ENCODE measurements at regions not wholly inside any gene's neighbourhood (a gene's known extent, or its start where the extent isn't known, plus 50 kb on each side); places are given as distances from the start of the nearest gene placed in this dataset.
"Not testable (repeated sequence)": the region's sequence is repeated elsewhere in the genome, so short reads cannot be mapped to it uniquely, and the experiment has no call there.

GRCh38 chr2:207328944-207329386, 163.2 kb upstream of the KLF7 start:
- DNase-seq (ENCODE audit: low spot score): no peak

DNA sequence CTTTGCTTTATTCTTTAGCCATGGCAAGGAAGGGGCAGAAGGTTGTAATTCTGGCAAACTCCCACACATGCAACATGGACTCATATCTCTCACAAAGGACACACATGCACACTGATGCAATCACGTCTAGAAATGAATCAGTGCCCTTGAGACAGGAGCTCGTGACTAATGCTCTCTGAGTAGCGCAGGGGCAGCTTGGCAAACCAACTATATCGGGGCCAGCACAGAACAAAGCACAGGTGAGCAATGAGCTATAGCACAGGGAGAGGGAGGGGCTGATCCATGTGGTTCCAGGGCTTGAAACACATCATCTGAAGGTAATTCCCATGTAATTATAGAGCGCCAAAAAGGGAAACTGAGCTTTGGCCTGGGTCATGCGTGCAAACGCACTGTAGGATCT, 165.2 kb upstream of the KLF7 start:
- no peak for DNase-seq (ENCODE audit: low spot score)

DNA sequence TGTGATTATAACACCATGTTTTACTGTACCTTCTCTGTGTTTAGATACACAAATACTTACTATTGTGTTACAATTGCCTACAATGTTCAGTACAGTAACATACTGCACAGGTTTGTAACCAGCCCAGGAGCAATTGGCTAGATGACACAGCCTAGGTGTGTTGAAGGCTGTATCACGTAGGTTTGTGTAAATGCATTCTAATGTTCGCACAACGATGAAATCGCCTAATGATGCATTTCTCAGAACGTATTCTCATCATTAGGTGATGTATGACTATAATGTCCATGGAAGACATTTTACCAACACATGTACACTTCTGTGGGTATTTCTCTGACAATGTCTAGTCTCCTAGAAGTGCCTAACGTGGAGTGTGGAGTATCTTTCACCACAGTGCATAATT, 165.9 kb upstream of the KLF7 start:
- no peak for DNase-seq (ENCODE audit: low spot score)

DNA sequence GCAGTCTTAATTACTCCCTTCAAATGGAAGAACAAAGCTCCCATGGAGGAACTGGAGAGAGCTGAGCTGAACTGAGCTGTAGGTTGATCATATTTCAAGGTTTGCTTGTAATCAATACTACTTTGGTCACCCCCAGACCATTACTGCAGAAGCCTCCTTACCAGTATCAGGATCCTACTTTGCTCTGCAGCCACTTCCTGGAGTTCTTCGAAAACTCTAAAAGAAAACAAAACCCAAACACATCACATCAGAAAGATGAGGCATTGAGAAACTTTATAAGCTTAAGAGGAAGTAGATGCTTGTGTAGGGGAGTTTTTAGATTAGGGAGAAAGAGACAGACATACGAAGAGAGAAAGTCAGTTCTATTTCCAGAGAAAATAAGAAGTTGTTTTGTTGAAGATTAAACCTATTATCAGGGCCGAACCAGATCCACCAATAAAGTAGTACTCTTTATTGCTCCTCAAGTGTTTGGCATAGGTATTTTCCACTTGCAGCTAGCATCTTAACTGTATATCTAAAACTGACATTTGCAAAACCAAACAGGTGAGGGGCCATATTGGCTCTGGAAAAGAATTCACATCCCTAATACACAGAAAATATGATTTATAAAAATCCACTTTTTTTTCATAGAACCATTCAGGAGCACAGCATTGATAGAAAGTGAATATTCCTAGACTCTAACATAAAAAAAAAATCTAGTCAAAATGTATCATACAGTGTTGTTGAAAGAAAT, 166.9 kb upstream of the KLF7 start:
- no peak for DNase-seq (ENCODE audit: low spot score)

DNA sequence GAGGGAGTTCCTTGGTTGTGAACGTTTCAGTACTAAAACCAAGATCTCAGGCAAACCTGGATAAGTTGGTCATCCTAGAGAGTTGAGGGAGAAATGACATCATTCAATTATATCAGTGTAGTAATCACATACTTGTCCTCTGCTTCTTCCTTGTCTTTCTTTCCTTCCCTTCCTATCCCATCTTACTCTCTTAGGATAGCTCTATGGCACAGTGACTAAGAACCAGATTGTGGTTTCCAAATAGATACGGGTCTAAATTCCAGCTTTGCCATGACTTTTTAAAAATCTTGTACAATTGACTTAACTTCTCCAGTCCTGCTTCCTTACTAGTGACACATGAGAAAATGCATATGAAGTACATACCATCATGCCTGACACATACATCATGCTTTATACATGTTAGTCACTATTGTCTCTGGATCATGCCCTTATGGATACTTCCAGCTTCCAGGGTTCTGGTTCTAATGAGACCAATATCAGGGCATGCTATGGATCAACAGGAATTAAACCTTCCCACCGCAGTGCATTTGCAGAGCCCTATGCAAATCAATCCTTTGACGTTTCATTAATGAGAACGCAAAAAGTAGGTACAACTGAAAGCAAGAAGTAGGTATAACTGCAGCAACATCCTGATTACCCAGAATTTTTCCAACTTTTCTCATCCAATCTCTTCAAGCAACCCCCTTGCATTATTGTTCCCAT, 168.0 kb upstream of the KLF7 start:
- no peak for DNase-seq (ENCODE audit: low spot score)

DNA sequence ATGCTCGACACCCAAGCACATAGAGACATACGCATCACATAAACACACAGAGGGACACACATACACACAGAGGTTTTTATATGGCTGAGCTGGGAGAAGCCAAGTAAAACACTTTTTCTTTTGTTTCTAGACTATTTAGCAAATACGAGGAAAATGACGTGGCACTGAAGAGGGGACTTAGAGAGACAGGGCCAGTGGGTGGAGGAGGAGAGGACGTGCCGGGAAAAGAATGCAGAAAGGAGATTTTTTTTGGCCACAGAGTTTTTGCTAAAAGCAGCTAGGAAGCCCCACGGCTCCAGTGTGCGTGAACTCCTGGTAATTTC, 168.5 kb upstream of the KLF7 start:
- DNase-seq (ENCODE audit: low spot score): no peak

DNA sequence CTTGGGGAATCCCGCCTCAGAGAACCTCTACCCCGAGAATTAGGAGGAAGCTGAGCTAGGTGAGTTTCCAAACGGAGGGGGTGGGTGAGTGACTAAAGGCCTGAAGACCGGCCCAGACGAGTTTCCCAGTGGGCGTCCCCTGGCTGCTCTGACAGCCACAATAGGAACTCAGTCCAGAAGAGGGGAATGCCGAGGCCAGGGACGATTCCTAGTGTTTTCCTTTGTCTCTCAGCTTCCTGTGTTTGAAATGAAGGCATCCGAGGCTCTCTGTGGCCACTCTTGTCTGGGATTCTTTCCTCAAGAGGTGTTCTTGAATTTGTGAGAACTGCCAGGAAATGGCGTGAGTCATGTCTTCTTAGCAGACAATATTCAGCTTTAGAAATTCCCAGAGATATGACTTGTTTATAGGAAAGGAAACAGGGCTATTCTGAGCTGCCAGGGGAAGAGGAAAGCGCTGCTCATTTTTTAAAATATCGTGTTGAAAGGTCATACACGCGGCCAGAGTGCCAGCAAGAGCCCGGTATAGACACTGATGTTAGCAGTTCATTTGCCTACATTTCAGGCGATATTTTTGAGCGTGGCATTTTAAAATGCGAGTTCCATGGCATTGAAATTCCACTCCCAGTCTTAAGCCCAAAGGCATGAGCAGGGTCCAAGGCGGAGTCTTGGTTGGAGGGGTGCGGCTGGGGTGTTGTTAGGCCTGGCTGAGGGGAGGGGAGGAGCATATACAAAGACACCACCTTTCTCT, 169.1 kb upstream of the KLF7 start:
- DNase-seq (ENCODE audit: low spot score): peak; percentile 85

GRCh38 chr2:207337234-207338219, 171.8 kb upstream of the KLF7 start:
- DNase-seq (ENCODE audit: low spot score): peak; percentile 7

- no peak for DNase-seq (ENCODE audit: low spot score)
Measured at GRCh38 chr2:207338220-207338607, 172.5 kb upstream of the KLF7 start.

- no peak for DNase-seq (ENCODE audit: low spot score)
Measured at GRCh38 chr2:207338610-207339009, 172.9 kb upstream of the KLF7 start.

- DNase-seq (ENCODE audit: low spot score): peak; percentile 35
Measured at GRCh38 chr2:207341112-207341750, 175.5 kb upstream of the KLF7 start.

DNA sequence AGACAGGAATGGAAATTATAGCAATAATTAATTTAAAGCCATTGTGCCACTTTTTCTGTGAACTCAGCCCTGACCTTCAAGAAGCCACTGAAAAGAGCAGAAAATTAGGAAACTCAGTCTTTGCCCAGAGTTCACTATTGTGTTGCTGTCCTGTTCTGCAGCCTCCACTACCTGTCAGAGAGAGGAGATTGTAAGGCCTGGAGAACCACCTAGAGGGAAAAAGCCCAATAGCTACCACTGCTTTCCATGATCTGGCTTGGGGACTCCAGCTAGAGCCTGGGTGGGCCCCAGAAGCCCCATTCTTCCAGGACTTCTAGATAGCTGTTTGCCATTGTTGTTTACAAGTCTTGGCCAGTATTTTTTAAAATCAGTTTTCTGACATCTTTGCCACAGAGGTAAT, 176.1 kb upstream of the KLF7 start:
- no peak for DNase-seq (ENCODE audit: low spot score)

DNA sequence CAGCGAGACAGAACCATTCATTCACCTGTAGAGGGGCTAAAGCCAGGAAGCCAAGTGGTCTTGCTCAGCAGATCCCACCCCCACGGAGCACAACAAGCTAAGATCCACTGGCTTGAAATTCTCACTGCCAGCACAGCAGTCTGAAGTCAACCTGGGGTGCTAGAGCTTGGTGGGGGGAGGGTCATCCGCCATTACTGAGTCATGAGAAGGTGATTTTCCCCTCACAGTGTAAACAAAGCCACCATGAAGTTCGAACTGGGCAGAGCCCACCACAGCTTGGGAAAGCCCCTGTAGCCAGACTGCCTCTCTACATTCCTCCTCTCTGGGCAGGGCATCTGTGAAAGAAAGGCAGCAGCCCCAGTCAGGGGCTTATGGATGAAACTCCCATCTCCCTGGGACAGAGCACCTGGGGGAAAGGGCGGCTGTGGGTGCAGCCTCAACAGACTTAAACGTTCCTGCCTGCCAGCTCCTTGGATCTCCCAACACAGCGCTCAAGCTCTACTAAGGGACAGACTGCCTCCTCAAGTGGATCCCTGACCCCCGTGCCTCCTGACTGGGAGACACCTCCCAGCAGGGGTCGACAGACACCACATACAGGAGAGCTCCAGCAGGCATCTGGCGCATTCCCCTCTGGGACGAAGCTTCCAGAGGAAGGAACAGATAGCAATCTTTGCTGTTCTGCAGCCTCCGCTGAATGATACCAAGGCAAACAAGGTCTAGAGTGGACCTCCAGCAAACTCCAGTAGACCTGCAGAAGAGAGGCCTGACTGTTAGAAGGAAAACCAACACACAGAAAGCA, 179.0 kb upstream of the KLF7 start:
- not testable (repeated sequence) for DNase-seq (ENCODE audit: low spot score)

GRCh38 chr2:207351171-207351570, 178.6 kb upstream of the CREB1 start:
- DNase-seq (ENCODE audit: low spot score): no peak

DNA sequence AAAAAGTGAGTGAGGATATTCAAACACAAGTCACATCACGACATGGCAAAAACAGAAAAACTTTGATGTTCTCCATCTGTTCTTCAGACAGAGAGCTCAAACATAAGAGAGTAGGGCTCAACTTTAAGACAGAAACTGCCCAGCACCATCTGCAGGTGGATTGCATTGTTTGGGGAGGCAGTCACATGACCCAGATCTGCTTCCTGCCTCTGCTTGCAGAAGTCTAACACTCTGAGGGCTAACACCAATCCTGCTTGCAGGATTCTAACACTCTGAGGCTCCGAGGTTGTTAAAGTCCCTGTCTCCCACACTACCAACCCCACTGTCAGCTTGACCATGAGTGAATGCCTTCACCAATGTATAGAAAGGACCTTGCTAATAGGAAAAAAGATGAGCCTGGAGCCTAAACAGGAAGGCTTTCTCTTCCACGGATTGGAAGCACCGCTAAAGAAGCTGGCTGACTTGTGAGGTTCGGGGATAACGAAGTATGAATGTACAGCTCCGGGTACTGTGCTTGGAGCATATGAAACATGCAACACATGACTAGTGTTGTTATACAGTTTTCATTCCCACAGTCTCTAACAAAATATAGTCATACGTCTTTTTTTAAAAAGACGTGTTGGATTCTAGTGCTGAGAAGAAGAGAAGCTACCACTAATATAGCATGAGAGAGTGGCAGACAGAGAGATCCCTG, 176.6 kb upstream of the CREB1 start:
- DNase-seq (ENCODE audit: low spot score): peak; percentile 35

DNA sequence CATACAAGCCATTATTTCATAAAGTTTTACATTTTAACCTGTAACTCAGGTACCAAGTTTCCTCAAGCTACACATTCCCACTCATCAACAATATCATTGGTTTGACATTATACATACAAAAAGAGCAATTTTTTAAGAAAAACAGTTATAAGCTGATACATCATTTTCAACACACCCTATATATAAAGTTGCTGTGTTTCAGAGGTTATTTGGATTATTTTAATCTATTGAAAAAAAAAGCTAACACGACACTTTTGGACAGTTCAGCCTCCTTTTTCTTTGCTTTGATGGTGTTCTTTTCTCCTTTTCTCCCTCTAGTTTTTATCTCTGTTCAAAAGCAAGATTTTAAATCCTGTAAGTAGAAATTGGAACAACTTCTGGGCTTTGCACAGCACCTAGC, 175.9 kb upstream of the CREB1 start:
- DNase-seq (ENCODE audit: low spot score): no peak

- DNase-seq (ENCODE audit: low spot score): no peak
Measured at GRCh38 chr2:207354462-207354861, 175.3 kb upstream of the CREB1 start.

DNA sequence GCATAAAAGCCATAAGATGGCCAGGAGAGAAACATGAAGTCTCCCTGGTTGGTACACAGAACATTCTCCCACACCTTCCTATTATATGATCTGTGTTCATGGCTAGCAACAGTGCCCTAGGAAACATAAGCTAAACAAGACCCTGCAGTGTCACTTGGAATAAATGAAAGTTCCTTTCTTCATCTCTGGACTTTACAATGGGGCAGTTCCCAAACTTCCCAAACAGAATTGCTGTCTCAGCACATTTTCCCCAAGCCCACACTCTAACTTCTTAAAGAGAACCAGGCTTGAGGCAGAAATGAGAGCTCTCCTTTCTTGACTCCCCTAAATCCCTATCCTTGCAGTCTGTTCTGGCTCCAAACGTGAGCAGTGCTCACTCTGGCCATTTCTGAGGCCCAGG, 173.2 kb upstream of the CREB1 start:
- no peak for DNase-seq (ENCODE audit: low spot score)

DNA sequence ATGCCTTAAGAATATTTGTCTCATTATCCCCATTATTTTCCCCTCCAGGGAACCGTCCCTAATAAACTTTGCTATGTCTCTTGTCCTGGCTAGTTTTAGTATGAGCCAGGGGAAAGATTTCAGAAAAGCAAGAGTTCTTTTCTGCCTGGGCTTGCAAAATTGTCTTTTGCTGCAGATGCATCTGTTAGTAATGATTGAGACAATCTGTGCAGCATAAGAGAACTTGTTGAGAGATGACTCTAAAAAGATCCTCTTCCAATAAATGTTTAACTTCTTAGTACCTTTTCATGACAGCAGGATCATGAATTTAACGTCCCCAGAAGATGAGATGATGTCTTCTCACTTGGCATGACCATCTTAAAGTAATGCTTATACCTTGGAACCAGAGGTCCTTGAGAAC, 172.5 kb upstream of the CREB1 start:
- DNase-seq (ENCODE audit: low spot score): no peak

DNA sequence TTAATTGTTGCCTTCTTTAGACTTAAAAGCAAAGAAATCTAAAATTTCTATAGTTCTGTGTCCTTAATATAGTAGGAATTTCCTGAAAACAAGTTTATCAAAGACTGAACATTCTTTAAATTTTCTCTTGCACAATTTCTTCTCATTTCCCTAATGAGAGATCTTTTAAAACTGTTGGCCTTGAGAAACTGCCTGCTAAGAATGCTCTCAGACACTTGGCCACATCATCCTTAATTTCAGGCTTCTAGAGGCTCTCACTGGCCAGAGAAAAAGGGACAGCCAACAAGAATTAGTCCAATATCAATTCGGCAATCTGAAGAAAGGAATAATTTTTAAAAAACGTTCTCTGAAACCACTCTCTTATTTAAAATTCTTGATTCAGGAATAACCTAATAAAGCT, 167.0 kb upstream of the CREB1 start:
- no peak for DNase-seq (ENCODE audit: low spot score)
